ENCODE measurements at regions not wholly inside any gene's neighbourhood (a gene's known extent, or its start where the extent isn't known, plus 50 kb on each side); places are given as distances from the start of the nearest gene placed in this dataset.

DNA sequence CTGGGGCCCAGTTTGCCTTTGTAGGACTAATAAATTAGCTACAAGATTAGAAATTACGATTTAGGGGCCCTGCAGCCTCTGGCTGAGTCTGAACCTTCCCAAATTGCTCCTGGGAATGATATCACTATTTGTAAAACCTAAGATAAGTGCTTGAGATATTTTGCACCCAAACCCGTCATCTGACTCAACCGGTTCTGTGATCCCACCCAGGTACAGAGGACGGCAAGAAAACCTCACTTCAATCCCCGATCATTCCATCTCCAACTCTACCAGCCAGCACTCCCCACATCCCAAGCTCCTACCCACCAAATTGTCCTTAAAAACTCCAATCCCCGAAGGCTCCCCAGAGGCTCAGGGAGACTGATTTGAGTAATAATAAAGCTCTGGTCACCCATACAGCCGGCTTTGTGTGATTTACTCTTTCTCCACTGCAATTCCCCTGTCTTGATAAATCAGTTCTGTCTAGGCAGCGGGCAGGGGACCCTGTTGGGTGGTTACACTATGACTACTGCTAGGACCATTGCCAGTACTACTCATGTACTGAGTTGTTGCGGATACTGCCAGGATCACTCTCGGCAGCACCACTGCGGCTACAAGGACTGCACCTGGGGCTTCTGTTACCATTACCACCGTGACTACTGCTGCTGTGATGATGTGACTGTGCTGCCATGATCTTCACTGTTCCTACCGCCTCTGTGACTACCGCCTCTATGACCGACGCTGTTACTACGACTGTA is 73.1 kb downstream of the IRF8 start:
- no peak overlapping the region for H3K27ac Mint-ChIP-seq

DNA sequence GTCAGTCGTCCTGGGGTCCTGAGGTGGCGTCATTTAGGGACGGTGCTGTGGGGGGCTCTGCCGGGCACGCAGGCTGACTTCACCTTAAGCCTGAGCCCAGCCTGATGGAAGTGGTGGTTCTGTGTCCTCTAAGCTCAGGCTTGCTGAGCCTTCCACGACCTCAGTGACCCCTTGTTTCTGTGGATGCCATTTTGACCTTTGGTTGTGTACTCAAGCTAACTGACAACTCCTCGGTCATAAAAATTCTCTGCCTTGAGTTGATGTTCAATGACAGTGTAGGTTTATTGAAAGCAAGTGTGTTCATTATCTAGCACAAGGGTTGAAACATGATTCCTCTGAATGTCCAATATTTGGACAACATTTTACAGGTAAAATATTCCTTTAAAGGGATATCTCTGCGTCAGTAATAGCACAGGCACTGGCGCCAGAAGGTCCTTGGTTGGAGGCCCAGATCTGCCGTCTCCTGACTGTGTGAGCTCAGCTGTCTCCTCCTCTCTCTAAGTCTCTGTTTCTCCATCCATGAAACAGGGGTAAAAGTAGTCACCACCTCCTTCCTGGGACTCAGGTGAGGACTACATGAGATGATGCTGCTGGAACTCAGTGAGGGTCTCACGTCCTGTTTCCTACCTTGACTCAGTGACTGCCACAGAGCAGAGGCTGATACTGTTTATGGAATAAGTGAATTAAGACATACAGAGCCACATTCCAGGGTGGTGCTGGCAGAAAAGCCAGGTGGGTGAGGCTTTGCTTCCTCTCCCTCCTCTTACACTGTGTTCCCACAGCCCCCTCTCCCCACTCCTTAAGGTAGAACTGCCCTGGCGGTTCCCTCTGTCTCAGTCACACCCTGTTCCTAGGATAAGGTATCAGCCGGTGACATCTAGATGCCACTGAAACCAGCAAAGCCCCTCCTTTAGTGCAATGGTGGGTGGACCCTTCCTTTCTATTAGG is 75.7 kb downstream of the IRF8 start:
- no peak overlapping the region for H3K27ac Mint-ChIP-seq

More for the DNA sequence above, 73.1 kb downstream of the IRF8 start:
- Mint-ChIP-seq H3K36me3 (no peaks in the 10 kb centered on the region), H3K4me1 (peaks cover 18 to 33% (median 29%) of the 10 kb centered on the region in 3 donors), H3K9me3 (no peaks in the 10 kb centered on the region), H3K4me3 (no peak overlapping the region), H3K27me3 (peaks cover 3% of the 10 kb centered on the region)

DNA sequence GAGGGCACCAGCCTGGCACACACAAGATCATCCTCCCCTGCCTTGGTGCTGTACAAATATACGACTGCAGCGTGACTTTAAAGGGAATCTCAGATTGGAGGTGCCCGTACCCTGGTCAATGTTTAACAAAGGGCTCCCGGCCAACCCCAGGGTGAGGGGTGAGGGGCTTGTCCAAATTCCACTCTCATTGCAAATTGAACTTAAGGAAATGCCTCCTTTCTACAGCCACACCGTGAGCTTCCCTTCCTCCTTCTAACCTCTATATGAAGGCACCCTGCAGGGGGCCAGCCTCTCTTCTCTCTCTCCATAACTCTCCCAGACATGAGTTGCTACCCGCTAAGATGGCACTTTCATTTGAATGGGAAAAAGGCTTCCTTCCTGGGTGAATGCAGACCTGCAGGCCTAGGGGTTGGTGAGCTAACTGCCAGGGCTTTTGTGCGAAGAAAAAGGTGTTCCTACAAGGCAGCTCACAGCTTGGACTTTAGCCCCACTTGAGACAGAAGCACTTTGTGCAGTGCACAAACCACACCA is 76.6 kb downstream of the IRF8 start:
- H3K4me3 Mint-ChIP-seq, result no peak overlapping the region
- no peaks in the 10 kb centered on the region for H3K9me3 Mint-ChIP-seq
- H3K27ac Mint-ChIP-seq, result peak overlapping the region in 1 of 3 donors; percentile 78
- H3K36me3 Mint-ChIP-seq, result no peaks in the 10 kb centered on the region
- H3K27me3 Mint-ChIP-seq, result peaks cover 2% of the 10 kb centered on the region
- peaks cover 0 to 17% (median 9%) of the 10 kb centered on the region in 3 donors for H3K4me1 Mint-ChIP-seq

More for the DNA sequence above, 75.7 kb downstream of the IRF8 start:
- peak overlapping the region in 1 of 4 donors; percentile 51 for H3K4me3 Mint-ChIP-seq
- peaks cover 2% of the 10 kb centered on the region for H3K27me3 Mint-ChIP-seq
- H3K36me3 Mint-ChIP-seq, result no peaks in the 10 kb centered on the region
- no peaks in the 10 kb centered on the region for H3K9me3 Mint-ChIP-seq
- H3K4me1 Mint-ChIP-seq, result peaks cover 1 to 19% (median 16%) of the 10 kb centered on the region in 3 donors

DNA sequence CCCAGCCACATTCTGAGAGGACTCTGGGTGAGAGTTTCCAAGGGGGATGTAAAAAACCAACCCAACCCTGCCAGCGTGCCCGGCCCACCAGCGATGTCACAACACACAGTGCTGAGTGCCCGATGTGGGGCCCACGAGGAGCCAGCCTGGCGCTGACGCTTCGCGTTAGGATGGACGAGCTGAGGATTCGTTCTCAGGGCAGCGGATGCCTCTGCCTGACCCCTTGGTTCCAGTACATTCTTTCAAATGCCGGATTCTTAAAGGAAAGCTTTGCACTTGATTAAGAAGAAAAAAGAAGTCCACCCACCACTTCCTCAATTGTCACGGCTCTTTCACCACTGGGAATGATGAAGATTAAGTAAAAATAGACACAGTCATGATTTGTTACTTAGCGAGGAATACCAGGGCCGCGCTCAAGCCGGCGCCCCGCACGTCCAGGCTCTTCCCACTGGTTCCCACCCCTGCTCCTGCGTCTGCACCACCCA is 79.4 kb downstream of the IRF8 start:
- no peaks in the 10 kb centered on the region for H3K9me3 Mint-ChIP-seq
- peaks cover 8 to 26% (median 25%) of the 10 kb centered on the region in 3 donors for H3K4me1 Mint-ChIP-seq
- H3K36me3 Mint-ChIP-seq, result peaks cover 2% of the 10 kb centered on the region
- no peak overlapping the region for H3K27ac Mint-ChIP-seq
- peak overlapping the region in 1 of 4 donors; percentile 45 for H3K4me3 Mint-ChIP-seq
- peaks cover 3% of the 10 kb centered on the region for H3K27me3 Mint-ChIP-seq

DNA sequence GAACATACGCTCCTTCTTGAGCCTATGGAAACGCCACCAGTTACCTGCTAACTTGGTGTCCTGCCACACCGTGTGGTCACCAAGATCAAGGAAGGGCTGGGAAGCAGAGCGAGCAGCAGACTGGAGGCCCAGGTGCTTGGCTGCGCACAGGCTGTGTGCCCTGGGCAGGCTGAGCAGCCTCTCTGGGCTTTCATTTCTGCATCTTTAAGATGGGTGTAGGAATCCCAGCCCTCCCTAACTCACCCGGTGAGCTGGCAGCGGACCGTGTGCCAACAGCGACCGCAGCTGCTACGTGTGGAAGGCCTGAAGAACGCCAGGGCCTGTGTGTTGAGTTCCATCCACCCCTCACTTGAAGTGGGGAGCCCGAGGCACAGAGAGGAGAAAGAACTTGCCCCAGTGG is 80.0 kb downstream of the IRF8 start:
- Mint-ChIP-seq H3K36me3 (peaks cover 2% of the 10 kb centered on the region), H3K27ac (no peak overlapping the region), H3K4me3 (peak overlapping the region in 1 of 4 donors; percentile 77), H3K9me3 (no peaks in the 10 kb centered on the region), H3K27me3 (peaks cover 3% of the 10 kb centered on the region), H3K4me1 (peaks cover 8 to 26% (median 25%) of the 10 kb centered on the region in 3 donors)

DNA sequence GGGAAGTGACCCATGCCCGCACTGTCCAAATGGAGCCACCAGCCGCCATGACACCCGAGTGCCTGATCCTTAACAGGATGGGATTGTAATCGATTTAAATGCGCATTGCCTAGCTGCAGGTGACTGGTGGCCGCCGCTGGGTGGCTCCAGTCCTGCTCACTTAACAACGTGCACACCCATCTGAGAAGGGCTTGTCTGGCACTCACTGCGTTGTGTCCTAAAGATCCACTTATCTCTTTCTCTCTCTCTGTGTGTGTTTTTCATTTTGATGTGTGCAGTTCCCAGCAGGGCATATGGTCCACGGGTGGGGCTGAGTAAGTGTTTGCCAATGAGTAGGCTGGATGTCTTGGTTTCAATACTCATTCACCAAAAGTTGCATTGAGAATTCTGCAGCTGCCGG is 80.6 kb downstream of the IRF8 start:
- Mint-ChIP-seq H3K9me3 (no peaks in the 10 kb centered on the region), H3K4me3 (peak overlapping the region in 1 of 4 donors; percentile 51), H3K27me3 (peaks cover 4% of the 10 kb centered on the region), H3K36me3 (peaks cover 2% of the 10 kb centered on the region), H3K27ac (no peak overlapping the region), H3K4me1 (peaks cover 12 to 32% (median 30%) of the 10 kb centered on the region in 3 donors)

DNA sequence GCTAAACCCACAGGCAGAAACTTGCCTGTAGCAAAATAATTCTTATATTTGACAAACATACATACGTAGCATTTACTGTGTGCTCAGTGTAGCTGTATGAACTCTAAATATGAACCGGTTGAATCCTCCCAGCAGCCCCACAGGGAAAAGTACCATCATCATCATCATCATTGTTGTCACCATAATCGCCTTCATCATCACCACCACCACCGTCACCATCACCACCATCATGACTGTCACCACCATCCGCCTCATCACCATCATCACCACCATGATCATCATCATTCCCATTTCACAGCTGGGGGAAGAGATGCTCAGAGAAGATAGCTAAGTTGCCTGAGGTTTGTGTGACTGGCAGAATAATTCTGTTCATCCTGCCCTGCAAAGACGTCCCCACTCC is 81.7 kb downstream of the IRF8 start:
- H3K27me3 Mint-ChIP-seq, result peaks cover 4% of the 10 kb centered on the region
- H3K4me3 Mint-ChIP-seq, result no peak overlapping the region
- no peaks in the 10 kb centered on the region for H3K9me3 Mint-ChIP-seq
- peaks cover 22 to 41% (median 40%) of the 10 kb centered on the region in 3 donors for H3K4me1 Mint-ChIP-seq
- peaks cover 2% of the 10 kb centered on the region for H3K36me3 Mint-ChIP-seq
- H3K27ac Mint-ChIP-seq, result peak overlapping the region in 1 of 3 donors; percentile 36

DNA sequence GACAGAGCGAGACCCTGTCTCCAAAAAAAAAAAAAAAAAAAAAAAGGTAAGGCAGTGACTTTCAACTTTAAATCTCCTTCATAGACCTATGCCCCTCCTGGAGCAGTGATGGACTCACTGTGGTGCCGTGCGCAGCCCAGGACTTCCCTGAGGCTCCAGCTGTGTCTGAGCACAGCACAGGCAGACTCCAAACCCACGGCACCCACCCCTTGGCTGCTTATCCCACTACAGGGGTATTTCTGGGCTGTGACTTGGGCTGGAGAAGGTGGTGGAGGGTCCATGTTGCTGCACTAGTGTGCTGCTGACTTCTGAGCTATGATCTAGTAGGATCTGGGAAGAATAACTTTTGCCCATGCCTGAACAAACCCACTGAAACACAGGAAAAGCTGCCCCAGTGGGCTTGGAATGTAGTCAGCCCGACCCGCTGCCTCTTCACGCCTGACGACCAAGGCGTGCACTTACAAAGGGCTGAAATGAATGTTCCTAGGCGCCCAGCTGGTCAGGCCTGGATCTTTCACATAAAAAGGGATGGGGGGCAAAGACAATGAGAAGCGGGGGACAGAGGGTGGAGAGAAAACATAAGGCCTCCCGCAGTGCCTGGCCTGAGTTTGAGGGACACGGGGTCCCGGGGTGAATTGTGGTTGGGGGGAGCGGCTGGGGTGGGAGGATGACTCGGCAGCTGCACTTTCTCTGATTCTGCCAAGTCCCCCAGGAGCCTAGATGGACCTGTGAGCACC is 83.0 kb downstream of the IRF8 start:
- Mint-ChIP-seq H3K27me3 (peaks cover 4% of the 10 kb centered on the region), H3K4me3 (peak overlapping the region in 2 of 4 donors; percentile 12 to 60), H3K4me1 (peaks cover 32 to 50% (median 48%) of the 10 kb centered on the region in 3 donors), H3K9me3 (no peaks in the 10 kb centered on the region), H3K27ac (peak overlapping the region in 2 of 3 donors; percentile 54 to 83), H3K36me3 (peaks cover 2% of the 10 kb centered on the region)

DNA sequence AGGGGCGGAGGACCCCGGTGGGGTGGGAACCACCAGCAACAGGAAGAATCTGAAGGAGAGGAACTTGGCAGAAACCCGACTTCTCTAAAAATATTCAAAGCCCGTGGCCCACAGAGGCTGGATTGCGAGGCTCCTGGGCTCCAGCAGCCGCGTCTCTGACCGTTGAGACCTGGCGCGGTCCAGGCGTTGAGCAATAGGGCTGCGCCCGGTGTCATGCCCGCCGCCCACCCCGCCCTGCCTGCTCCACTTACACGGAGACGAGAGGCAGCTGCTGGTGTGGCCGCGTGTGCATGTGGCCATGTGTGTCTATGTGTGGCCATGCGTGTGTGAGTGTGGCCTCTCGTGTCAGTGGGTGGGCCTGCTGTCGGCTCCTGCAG is 83.6 kb downstream of the IRF8 start:
- H3K27ac Mint-ChIP-seq, result peak overlapping the region in 2 of 3 donors; percentile 23 to 54
- H3K36me3 Mint-ChIP-seq, result peaks cover 2% of the 10 kb centered on the region
- peaks cover 34 to 52% (median 51%) of the 10 kb centered on the region in 3 donors for H3K4me1 Mint-ChIP-seq
- peaks cover 4% of the 10 kb centered on the region for H3K27me3 Mint-ChIP-seq
- peak overlapping the region in 1 of 4 donors; percentile 12 for H3K4me3 Mint-ChIP-seq
- no peaks in the 10 kb centered on the region for H3K9me3 Mint-ChIP-seq

DNA sequence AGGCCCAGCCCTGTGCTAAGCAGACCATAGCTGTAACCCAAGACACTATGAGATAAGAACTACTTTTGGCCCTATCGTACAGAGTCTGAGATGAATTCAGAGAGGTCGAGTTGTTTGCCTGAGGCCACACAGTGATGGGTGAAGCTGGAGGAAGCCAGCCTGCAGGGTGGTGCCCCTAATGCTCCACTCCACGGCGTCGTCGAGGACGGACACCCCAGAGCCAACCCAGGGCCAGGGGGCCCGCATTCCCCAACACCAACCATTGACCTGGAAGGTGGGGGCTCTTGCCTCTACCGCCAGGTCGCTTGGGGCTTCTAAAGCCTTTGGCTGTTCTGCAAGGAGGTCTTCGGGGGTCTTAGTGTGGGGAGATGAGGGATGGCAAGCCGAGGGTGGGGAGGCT is 84.1 kb downstream of the IRF8 start:
- Mint-ChIP-seq H3K4me1 (peaks cover 38 to 55% (median 53%) of the 10 kb centered on the region in 3 donors), H3K9me3 (no peaks in the 10 kb centered on the region), H3K27me3 (peaks cover 4% of the 10 kb centered on the region), H3K4me3 (peak overlapping the region in 1 of 4 donors; percentile 75), H3K36me3 (peaks cover 2% of the 10 kb centered on the region), H3K27ac (peak overlapping the region; percentile 10 to 54 (median 23))

DNA sequence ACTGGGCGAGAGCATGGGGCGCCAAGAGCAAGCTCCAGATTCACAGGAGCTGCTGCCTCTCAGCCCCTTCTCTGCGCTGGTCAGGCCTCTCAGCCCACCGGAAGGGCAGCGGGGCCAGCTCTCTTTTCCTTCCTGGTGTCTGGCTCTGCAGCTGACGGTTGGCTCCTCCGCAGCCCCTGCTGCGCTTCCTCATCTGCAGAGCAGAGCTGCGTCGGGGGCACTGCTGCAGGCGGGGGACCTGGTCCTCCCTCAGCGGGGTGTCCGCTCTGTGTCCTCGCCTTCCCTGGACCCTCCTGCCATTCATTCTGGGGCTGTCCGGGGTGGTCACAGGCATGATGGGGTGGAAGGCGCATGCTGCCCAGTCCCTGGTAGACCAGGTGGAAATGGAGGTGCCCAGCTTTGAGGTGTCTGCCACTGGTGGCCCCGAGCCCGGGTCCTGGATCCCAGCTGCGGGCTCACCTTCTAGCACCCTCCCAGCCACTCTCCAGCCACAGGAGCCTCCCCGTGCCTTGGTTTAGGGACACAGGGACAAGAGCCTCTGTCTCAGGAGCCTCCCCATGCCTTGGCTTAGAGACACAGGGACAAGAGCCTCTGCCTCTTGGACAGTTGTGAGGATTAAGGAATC is 84.8 kb downstream of the IRF8 start:
- Mint-ChIP-seq H3K27me3 (peaks cover 4% of the 10 kb centered on the region), H3K36me3 (peaks cover 2% of the 10 kb centered on the region), H3K4me3 (peak overlapping the region in 3 of 4 donors; percentile 5 to 79 (median 61)), H3K9me3 (no peaks in the 10 kb centered on the region), H3K27ac (peak overlapping the region in 2 of 3 donors; percentile 14 to 91), H3K4me1 (peaks cover 45 to 57% (median 56%) of the 10 kb centered on the region in 3 donors)

DNA sequence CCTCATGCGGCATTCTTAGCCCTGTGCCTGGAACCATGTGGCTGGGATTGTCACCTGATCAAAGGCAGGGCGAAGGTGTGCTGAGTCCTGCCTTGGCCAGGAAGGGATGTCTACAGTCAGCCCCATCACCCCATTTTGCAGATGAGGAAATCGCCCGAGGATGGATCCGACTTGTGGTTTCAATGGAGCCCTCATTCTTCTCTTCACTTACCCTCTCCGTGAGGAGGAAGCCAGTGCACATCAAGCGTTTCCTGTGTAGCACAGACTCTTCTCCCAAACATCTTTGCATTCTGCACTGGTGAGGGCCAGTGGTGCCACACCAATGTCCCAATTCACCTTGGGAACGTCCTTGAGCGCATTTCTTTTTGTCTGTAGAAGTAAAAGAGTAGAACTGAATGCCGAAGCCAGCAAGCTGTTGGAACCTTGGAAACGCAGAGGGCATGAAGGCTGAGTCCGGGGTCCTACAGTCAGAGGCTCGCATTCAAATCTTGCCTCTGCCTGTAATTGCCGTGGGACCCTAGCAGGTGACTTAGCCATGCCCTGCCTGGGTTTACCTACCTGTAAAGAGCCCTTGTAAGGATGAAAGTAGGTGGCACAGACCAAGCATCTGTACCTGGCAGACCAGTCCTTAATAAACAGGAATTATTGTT is 85.4 kb downstream of the IRF8 start:
- no peaks in the 10 kb centered on the region for H3K9me3 Mint-ChIP-seq
- H3K36me3 Mint-ChIP-seq, result peaks cover 2% of the 10 kb centered on the region
- peaks cover 51 to 60% (median 58%) of the 10 kb centered on the region in 3 donors for H3K4me1 Mint-ChIP-seq
- H3K4me3 Mint-ChIP-seq, result peak overlapping the region; percentile 67 to 90 (median 82)
- peaks cover 3% of the 10 kb centered on the region for H3K27me3 Mint-ChIP-seq
- H3K27ac Mint-ChIP-seq, result peak overlapping the region; percentile 14 to 91 (median 88)

DNA sequence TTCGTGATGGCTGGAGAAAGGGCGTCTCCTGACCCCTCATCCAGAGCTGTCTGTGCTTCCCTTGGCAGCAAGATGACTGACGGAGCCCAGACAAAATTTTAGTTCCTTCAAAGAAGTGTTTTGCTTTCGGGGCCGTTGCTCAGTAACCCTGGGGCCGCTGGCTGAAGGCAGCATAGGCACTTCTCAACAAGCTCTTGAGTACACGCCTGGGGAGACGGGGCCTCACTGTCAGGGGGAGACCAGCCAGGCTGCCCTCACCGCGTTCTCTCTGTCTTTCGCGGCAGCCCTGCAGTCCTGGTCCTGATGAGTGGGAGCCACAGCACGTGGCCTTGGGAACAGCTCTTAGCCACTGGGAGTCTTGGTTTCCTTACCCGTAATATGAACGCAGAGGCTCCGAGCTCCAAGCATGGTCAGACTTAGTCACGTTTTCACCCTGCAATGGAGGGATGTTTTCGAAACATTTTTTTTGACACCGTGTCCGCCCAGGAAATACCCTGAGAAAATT is 86.0 kb downstream of the IRF8 start:
- Mint-ChIP-seq H3K4me1 (peaks cover 58 to 63% (median 61%) of the 10 kb centered on the region in 3 donors), H3K27me3 (peaks cover 3% of the 10 kb centered on the region), H3K27ac (peak overlapping the region; percentile 58 to 91 (median 88)), H3K36me3 (peaks cover 2% of the 10 kb centered on the region), H3K4me3 (peak overlapping the region; percentile 67 to 90 (median 82)), H3K9me3 (no peaks in the 10 kb centered on the region)

All from IgD-negative memory B cell (primary cell).